GM23248 (cell line): ENCODE measurements at regions not wholly inside any gene's neighbourhood (a gene's known extent, or its start where the extent isn't known, plus 50 kb on each side); places are given as distances from the start of the nearest gene placed in this dataset.

Experiments
- DNase-seq: peaks from one replicate; pipeline ENCODE4 v3.0.0-alpha.2; 2015
- H2AFZ ChIP-seq: fragments of 200-600 bp; sonication (generic); 2 replicates; pipeline ENCODE4 v1.6.1; 2016; ENCODE audit warnings: antibody characterized with exemption
- H3F3A ChIP-seq: fragments of 200-600 bp; sonication (generic); 2 replicates; pipeline ENCODE4 v1.6.1; 2016; ENCODE audit warnings: mild to moderate bottlenecking, antibody characterized with exemption, mixed run types; ENCODE audit not compliant: insufficient read depth
- H3K27ac ChIP-seq: fragments of 200-600 bp; sonication (generic); 2 replicates; pipeline ENCODE4 v1.5.1; 2016; ENCODE audit warnings: mild to moderate bottlenecking
- H3K27me3 ChIP-seq: fragments of 200-600 bp; sonication (generic); replicated peaks from 2 replicates; pipeline ENCODE4 v1.6.1; 2016; ENCODE audit warnings: mild to moderate bottlenecking; ENCODE audit not compliant: insufficient read depth
- H3K36me3 ChIP-seq: fragments of 200-600 bp; sonication (generic); 2 replicates; pipeline ENCODE4 v1.6.1; 2016; ENCODE audit warnings: low read depth, mild to moderate bottlenecking
- H3K4me1 ChIP-seq: fragments of 200-600 bp; sonication (generic); 2 replicates; pipeline ENCODE4 v1.6.1; 2016; ENCODE audit warnings: mild to moderate bottlenecking; ENCODE audit not compliant: insufficient read depth
- H3K4me2 ChIP-seq: fragments of 200-600 bp; sonication (generic); one replicate; pipeline ENCODE4 v1.6.1; 2016; ENCODE audit warnings: mild to moderate bottlenecking; ENCODE audit not compliant: unreplicated experiment
- H3K4me3 ChIP-seq: fragments of 200-600 bp; sonication (generic); 2 replicates; pipeline ENCODE4 v1.5.1; 2016; ENCODE audit warnings: mild to moderate bottlenecking
- H3K79me2 ChIP-seq: fragments of 200-600 bp; sonication (generic); 2 replicates; pipeline ENCODE4 v1.6.1; 2016; ENCODE audit warnings: mild to moderate bottlenecking; ENCODE audit not compliant: insufficient read depth
- H3K9ac ChIP-seq: fragments of 200-600 bp; sonication (generic); 2 replicates; pipeline ENCODE4 v1.6.1; 2016; ENCODE audit warnings: mild to moderate bottlenecking
- H3K9me2 ChIP-seq: fragments of 200-600 bp; sonication (generic); 2 replicates; pipeline ENCODE4 v1.6.1; 2016; ENCODE audit warnings: mixed run types, mild to moderate bottlenecking, moderate library complexity; ENCODE audit not compliant: insufficient read depth
- H3K9me3 ChIP-seq: fragments of 200-600 bp; sonication (generic); one replicate; pipeline ENCODE4 v1.6.1; 2017; ENCODE audit warnings: low read depth
- H4K20me1 ChIP-seq: fragments of 200-600 bp; sonication (generic); 2 replicates; pipeline ENCODE4 v1.6.0; 2016; ENCODE audit not compliant: insufficient read depth
- EZH2 ChIP-seq: fragments of 200-600 bp; sonication (generic); IDR thresholded peaks from 2 replicates; pipeline ENCODE4 v1.6.1; 2018; ENCODE audit warnings: antibody characterized with exemption, mild to moderate bottlenecking; ENCODE audit not compliant: insufficient read depth, poor library complexity, severe bottlenecking
- EZH2phosphoT487 ChIP-seq: fragments of 200-600 bp; sonication (generic); IDR thresholded peaks from 2 replicates; pipeline ENCODE4 v1.6.1; 2018; ENCODE audit warnings: antibody characterized with exemption, moderate library complexity, mild to moderate bottlenecking, low read depth; ENCODE audit not compliant: insufficient read depth
- WGBS, 2 experiments: methylation state at CpG; one replicate each; pipeline ENCODE4 v1.1.6; 2015 to 2017; ENCODE audit warnings: low lambda C conversion rate in 2 of 2, low coverage in 1 of 2; ENCODE audit errors: missing lambda C conversion rate in 2 of 2; 5-methylcytosine and 5-hydroxymethylcytosine counted together
- in situ Hi-C: fragments of 300-500 bp; cut with MboI; formaldehyde crosslinking; loops from 2 replicates; pipeline ENCODE4 v1.15.0; 2020

GRCh38 chr5:155827949-155828348 lies 499.0 kb upstream of the SGCD start:
- no peak overlapping the region for H3K9ac ChIP-seq
- no peak for TF ChIP-seq EZH2phosphoT487
- no peak for TF ChIP-seq EZH2
- in situ Hi-C loops, result no loop called here
- no peak overlapping the region for H3K4me3 ChIP-seq
- no peaks in the 10 kb centered on the region for H3K9me3 ChIP-seq
- H3K27ac ChIP-seq, result no peak overlapping the region
- H3F3A ChIP-seq, result no peaks in the 10 kb centered on the region
- H3K9me2 ChIP-seq, result no peaks in the 10 kb centered on the region
- H3K36me3 ChIP-seq, result no peaks in the 10 kb centered on the region
- no peaks in the 10 kb centered on the region for H3K27me3 ChIP-seq
- no peak overlapping the region for H3K4me2 ChIP-seq
- no peak for DNase-seq
- no peak overlapping the region for H2AFZ ChIP-seq
- H3K4me1 ChIP-seq, result no peaks in the 10 kb centered on the region
- H4K20me1 ChIP-seq, result no peaks in the 10 kb centered on the region
- 55 to 57% methylated on average over 1 of the region's 1 CpG for WGBS, 2 experiments
- H3K79me2 ChIP-seq, result no peaks in the 10 kb centered on the region

- Histone ChIP-seq H3K79me2 (no peaks in the 10 kb centered on the region), H3K4me2 (no peak overlapping the region), H3K4me3 (no peak overlapping the region), H3K9me3 (no peaks in the 10 kb centered on the region), H2AFZ (no peak overlapping the region), H3K4me1 (no peaks in the 10 kb centered on the region), H3K36me3 (no peaks in the 10 kb centered on the region), H3K27ac (no peak overlapping the region), H3K9ac (no peak overlapping the region), H3K9me2 (no peaks in the 10 kb centered on the region), H3F3A (no peaks in the 10 kb centered on the region), H3K27me3 (no peaks in the 10 kb centered on the region), H4K20me1 (no peaks in the 10 kb centered on the region)
- in situ Hi-C loops, result no loop called here
- no peak for DNase-seq
- 57 to 72% methylated on average over 4 of the region's 4 CpGs for WGBS, 2 experiments
- no peak for TF ChIP-seq EZH2phosphoT487
- TF ChIP-seq EZH2, result no peak
Measured at GRCh38 chr5:155831491-155831890, 495.5 kb upstream of the SGCD start.

DNA sequence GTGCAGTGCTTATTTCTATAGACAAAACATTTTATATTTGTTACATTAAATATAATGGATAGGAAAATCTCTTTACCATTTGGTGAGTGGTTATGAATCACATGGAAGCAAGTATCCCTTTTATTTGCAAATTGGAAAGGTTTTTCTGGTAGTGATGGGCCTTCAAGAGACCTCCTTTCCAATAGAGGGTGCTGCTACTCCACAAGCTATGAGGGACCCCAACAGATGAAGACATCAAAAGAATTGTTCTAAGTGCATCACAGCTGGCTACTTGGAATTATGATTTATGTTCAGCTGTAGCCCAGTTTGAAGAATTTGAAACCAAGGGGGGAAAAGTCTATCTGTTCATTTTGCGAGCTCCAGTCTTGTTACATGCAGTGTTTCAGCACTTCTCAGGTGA lies 493.7 kb upstream of the SGCD start:
- H2AFZ ChIP-seq, result no peak overlapping the region
- no peaks in the 10 kb centered on the region for H3K9me3 ChIP-seq
- H3K27ac ChIP-seq, result no peak overlapping the region
- no peaks in the 10 kb centered on the region for H3K27me3 ChIP-seq
- H4K20me1 ChIP-seq, result no peaks in the 10 kb centered on the region
- H3F3A ChIP-seq, result no peaks in the 10 kb centered on the region
- peak; percentile 29 for DNase-seq
- no peaks in the 10 kb centered on the region for H3K79me2 ChIP-seq
- H3K4me1 ChIP-seq, result no peaks in the 10 kb centered on the region
- in situ Hi-C loops, result no loop called here
- 95 to 100% methylated on average over 1 of the region's 1 CpG for WGBS, 2 experiments
- no peak overlapping the region for H3K4me3 ChIP-seq
- H3K9ac ChIP-seq, result no peak overlapping the region
- H3K9me2 ChIP-seq, result no peaks in the 10 kb centered on the region
- TF ChIP-seq EZH2phosphoT487 (no peak), EZH2 (no peak)
- no peak overlapping the region for H3K4me2 ChIP-seq
- no peaks in the 10 kb centered on the region for H3K36me3 ChIP-seq

DNA sequence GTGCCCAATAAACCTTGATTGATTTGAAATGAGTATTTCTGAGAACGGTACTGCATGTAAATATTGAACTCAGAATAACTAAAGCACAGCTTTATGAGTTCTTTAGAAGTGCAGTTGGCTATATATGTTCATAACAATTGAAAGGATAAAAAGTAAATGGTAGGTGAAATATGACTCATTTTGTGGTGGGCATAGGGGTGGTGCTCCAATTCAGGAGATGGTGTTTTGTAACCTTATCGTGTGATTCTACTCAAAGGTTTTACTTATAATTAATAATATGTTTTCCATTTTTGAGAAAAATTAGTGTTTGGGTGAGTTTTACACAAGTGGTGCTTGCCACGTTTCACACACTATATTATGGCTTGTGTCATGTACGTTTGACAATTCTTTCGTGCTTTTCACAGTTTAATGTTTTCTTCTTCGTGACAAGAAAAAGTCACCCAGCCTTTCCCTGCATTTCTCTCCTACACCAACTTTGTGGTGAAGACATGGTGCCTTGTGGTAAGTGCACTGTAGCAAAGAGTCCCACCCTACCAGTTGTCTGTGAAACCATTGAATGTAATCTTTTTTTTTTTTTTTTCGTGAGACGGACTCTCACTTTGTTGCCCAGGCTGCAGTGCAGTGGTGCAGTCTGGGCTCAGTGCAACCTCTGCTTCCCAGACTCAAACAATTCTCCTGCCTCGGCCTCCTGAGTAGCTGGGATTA lies 492.5 kb upstream of the SGCD start:
- H3K9me2 ChIP-seq, result no peaks in the 10 kb centered on the region
- H3K79me2 ChIP-seq, result no peaks in the 10 kb centered on the region
- no peak overlapping the region for H2AFZ ChIP-seq
- no peak overlapping the region for H3K27ac ChIP-seq
- no peaks in the 10 kb centered on the region for H3K36me3 ChIP-seq
- TF ChIP-seq EZH2, result no peak
- TF ChIP-seq EZH2phosphoT487, result no peak
- H4K20me1 ChIP-seq, result no peaks in the 10 kb centered on the region
- H3K9ac ChIP-seq, result no peak overlapping the region
- no peak overlapping the region for H3K4me3 ChIP-seq
- no peaks in the 10 kb centered on the region for H3F3A ChIP-seq
- H3K4me2 ChIP-seq, result no peak overlapping the region
- DNase-seq, result no peak
- H3K9me3 ChIP-seq, result no peaks in the 10 kb centered on the region
- WGBS, 2 experiments, result 75 to 77% methylated on average over 9 of the region's 9 CpGs
- in situ Hi-C loops, result no loop called here
- H3K27me3 ChIP-seq, result no peaks in the 10 kb centered on the region
- H3K4me1 ChIP-seq, result no peaks in the 10 kb centered on the region
